ENCODE measurements at regions not wholly inside any gene's neighbourhood (a gene's known extent, or its start where the extent isn't known, plus 50 kb on each side); places are given as distances from the start of the nearest gene placed in this dataset.

GRCh38 chr4:184550476-184550875 lies 76.1 kb upstream of the IRF2 start:
- H3K27ac ChIP-seq: no peak overlapping the region
- TF ChIP-seq CTCF (conservative IDR thresholded peaks at IDR 0.05) (no peak), ZFX (IDR thresholded peaks at IDR 0.05) (no peak)

GRCh38 chr4:184548648-184549341 lies 74.4 kb upstream of the IRF2 start:
- TF ChIP-seq ZFX (IDR thresholded peaks at IDR 0.05) (no peak), CTCF (conservative IDR thresholded peaks at IDR 0.05) (no peak)
- H3K27ac ChIP-seq: no peak overlapping the region

GRCh38 chr4:184548316-184548647 lies 73.9 kb upstream of the IRF2 start:
- H3K27ac ChIP-seq: no peak overlapping the region
- no peak for TF ChIP-seq CTCF (conservative IDR thresholded peaks at IDR 0.05)
- no peak for TF ChIP-seq ZFX (IDR thresholded peaks at IDR 0.05)

GRCh38 chr4:184544788-184545409 lies 70.5 kb upstream of the IRF2 start:
- no peak overlapping the region for H3K27ac ChIP-seq
- TF ChIP-seq ZFX (IDR thresholded peaks at IDR 0.05): no peak
- TF ChIP-seq CTCF (conservative IDR thresholded peaks at IDR 0.05): no peak

GRCh38 chr4:184541907-184542306 lies 67.6 kb upstream of the IRF2 start:
- H3K27ac ChIP-seq: no peak overlapping the region
- TF ChIP-seq ZFX (IDR thresholded peaks at IDR 0.05): no peak

GRCh38 chr4:184540307-184540706 lies 66.0 kb upstream of the IRF2 start:
- no peak for TF ChIP-seq ZFX (IDR thresholded peaks at IDR 0.05)
- no peak for TF ChIP-seq CTCF (conservative IDR thresholded peaks at IDR 0.05)
- H3K27ac ChIP-seq: no peak overlapping the region

- peak overlapping the region; percentile 78 for H3K27ac ChIP-seq
- TF ChIP-seq ZFX (IDR thresholded peaks at IDR 0.05): no peak
- TF ChIP-seq CTCF (conservative IDR thresholded peaks at IDR 0.05): peak; percentile 73
Measured at GRCh38 chr4:184538023-184538599, 63.8 kb upstream of the IRF2 start.
